Keratinocyte (primary cell): ENCODE measurements at regions not wholly inside any gene's neighbourhood (a gene's known extent, or its start where the extent isn't known, plus 50 kb on each side); places are given as distances from the start of the nearest gene placed in this dataset.

Source experiments
- DNase-seq: peaks from one replicate; pipeline ENCODE4 v3.0.0-alpha.2; 2011; ENCODE audit warnings: low read depth, missing footprints, low spot score
- FAIRE-seq: peaks from 2 replicates; lab custom pipeline; 2011; peaks lifted over from hg19 to GRCh38; lab: Jason Lieb, UNC
- H2AFZ ChIP-seq: 2 replicates; pipeline ENCODE4 v1.6.0; 2012; ENCODE audit warnings: low read length, control low read depth, inconsistent platforms; ENCODE audit not compliant: control insufficient read depth
- H3K27ac ChIP-seq: 2 replicates; pipeline ENCODE4 v1.5.1; 2011; ENCODE audit warnings: low read length; ENCODE audit not compliant: control insufficient read depth, insufficient read depth
- H3K27me3 ChIP-seq: 3 replicates; pipeline ENCODE4 v1.6.0; 2011; ENCODE audit warnings: low read length; ENCODE audit not compliant: control insufficient read depth, insufficient read depth; ENCODE audit errors: extremely low read depth
- H3K36me3 ChIP-seq, 2 experiments: 2 replicates in 1 of 2; 3 replicates in 1 of 2; pipeline ENCODE4 v1.5.1; 2011; ENCODE audit warnings: low read length in 2 of 2, mild to moderate bottlenecking in 1 of 2; ENCODE audit not compliant: control insufficient read depth in 2 of 2, insufficient read depth in 2 of 2; ENCODE audit errors: extremely low read depth in 1 of 2
- H3K4me1 ChIP-seq: 3 replicates; pipeline ENCODE4 v1.5.1; 2011; ENCODE audit warnings: low read length; ENCODE audit not compliant: control insufficient read depth, insufficient read depth; ENCODE audit errors: extremely low read depth
- H3K4me2 ChIP-seq: 3 replicates; pipeline ENCODE4 v1.6.0; 2011; ENCODE audit warnings: low read depth, low read length; ENCODE audit not compliant: control insufficient read depth, insufficient read depth; ENCODE audit errors: extremely low read depth
- H3K4me3 ChIP-seq, 3 experiments: fragments of 200-600 bp in 1 of 3; sonication (generic) in 1 of 3; 2 replicates in 2 of 3; 3 replicates in 1 of 3; pipeline ENCODE4 v1.5.1; 2011 to 2016; ENCODE audit warnings: low read length in 3 of 3, mild to moderate bottlenecking in 3 of 3, control low read depth in 2 of 3, inconsistent platforms in 1 of 3, low read depth in 1 of 3, mixed read lengths in 1 of 3, mixed run types in 1 of 3, moderate library complexity in 1 of 3; ENCODE audit not compliant: control insufficient read depth in 2 of 3, insufficient read depth in 2 of 3; ENCODE audit errors: extremely low read depth in 1 of 3
- H3K79me2 ChIP-seq: 2 replicates; pipeline ENCODE4 v1.6.0; 2012; ENCODE audit warnings: low read length; ENCODE audit not compliant: control insufficient read depth, insufficient read depth
- H3K9ac ChIP-seq: 3 replicates; pipeline ENCODE4 v1.6.0; 2011; ENCODE audit warnings: low read length; ENCODE audit not compliant: control insufficient read depth, insufficient read depth; ENCODE audit errors: extremely low read depth
- H3K9me1 ChIP-seq: 3 replicates; pipeline ENCODE4 v1.6.0; 2011; ENCODE audit warnings: low read length; ENCODE audit not compliant: control insufficient read depth, insufficient read depth; ENCODE audit errors: extremely low read depth
- H3K9me3 ChIP-seq: 2 replicates; pipeline ENCODE4 v1.5.1; 2012; ENCODE audit warnings: low read depth, low read length; ENCODE audit not compliant: control insufficient read depth
- H4K20me1 ChIP-seq: 3 replicates; pipeline ENCODE4 v1.6.0; 2011; ENCODE audit warnings: low read length; ENCODE audit not compliant: control insufficient read depth, insufficient read depth; ENCODE audit errors: extremely low read depth
- EZH2 ChIP-seq: IDR thresholded peaks from one replicate; pipeline ENCODE4 v1.6.1; 2012; ENCODE audit warnings: inconsistent platforms, mild to moderate bottlenecking, low read length, moderate library complexity
- dilution Hi-C: fragments of 300-500 bp; cut with MboI; formaldehyde crosslinking; loops from one replicate; pipeline ENCODE4 v1.7.0; 2020; ENCODE audit warnings: low sequenced_read_pairs; ENCODE audit not compliant: extremely low pct_ligation_motif_present
- TF ChIP-seq, protein P1 (sequence below), 3 experiments: IDR thresholded peaks in 1 of 3; conservative IDR thresholded peaks in 1 of 3; optimal IDR thresholded peaks in 1 of 3; 2 replicates in 2 of 3; 3 replicates in 1 of 3; pipeline versions ENCODE3 to v1.5.1; 2011; ENCODE audit warnings: low read length in 3 of 3, mild to moderate bottlenecking in 3 of 3, moderate library complexity in 2 of 3, control low read depth in 1 of 3, inconsistent platforms in 1 of 3; ENCODE audit not compliant: insufficient read depth in 2 of 3; ENCODE audit errors: extremely low read depth in 1 of 3

DNA sequence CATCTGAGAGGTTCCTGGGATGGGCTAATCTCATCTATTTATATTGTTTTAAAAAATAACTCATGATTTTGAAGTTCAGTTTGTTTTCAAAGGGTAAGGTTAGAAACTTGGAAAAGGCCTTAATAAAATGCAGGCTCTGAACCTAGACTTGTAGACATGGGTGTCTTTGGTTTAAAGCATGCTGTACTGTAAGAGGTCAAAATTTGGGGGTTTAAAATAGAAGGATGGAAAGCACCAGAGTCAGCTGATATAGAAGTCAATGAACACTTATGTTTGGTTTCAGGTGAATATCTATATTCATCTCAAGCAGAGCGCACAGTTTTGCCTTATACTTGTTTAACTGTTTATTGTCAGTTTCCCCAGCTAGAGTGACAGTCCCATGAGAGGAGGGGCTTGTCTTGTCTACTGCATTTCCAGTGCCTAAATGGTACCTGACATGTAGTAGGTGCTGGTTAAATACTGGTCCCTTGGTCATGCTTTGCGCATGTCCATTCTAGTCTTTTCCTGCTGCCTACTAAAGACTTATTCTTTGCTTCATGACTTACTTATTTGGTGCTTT is 112.3 kb upstream of the DTNBP1 start:
- no peaks in the 10 kb centered on the region for H3K9me1 ChIP-seq
- no peaks in the 10 kb centered on the region for H3K79me2 ChIP-seq
- H3K27ac ChIP-seq = no peak overlapping the region
- no peak overlapping the region for H3K4me3 ChIP-seq
- H4K20me1 ChIP-seq = no peaks in the 10 kb centered on the region
- dilution Hi-C loops = no loop called here
- TF ChIP-seq EZH2 = no peak
- TF ChIP-seq, protein P1, sequence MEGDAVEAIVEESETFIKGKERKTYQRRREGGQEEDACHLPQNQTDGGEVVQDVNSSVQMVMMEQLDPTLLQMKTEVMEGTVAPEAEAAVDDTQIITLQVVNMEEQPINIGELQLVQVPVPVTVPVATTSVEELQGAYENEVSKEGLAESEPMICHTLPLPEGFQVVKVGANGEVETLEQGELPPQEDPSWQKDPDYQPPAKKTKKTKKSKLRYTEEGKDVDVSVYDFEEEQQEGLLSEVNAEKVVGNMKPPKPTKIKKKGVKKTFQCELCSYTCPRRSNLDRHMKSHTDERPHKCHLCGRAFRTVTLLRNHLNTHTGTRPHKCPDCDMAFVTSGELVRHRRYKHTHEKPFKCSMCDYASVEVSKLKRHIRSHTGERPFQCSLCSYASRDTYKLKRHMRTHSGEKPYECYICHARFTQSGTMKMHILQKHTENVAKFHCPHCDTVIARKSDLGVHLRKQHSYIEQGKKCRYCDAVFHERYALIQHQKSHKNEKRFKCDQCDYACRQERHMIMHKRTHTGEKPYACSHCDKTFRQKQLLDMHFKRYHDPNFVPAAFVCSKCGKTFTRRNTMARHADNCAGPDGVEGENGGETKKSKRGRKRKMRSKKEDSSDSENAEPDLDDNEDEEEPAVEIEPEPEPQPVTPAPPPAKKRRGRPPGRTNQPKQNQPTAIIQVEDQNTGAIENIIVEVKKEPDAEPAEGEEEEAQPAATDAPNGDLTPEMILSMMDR (optimal IDR thresholded peaks at IDR 0.05 in 1 of 3, IDR thresholded peaks at IDR 0.05 in 1 of 3, conservative IDR thresholded peaks at IDR 0.05 in 1 of 3; ENCODE audit: extremely low read depth in 1 of 3, insufficient read depth in 2 of 3, low read length in 3 of 3) = no peak
- no peak for DNase-seq
- no peak overlapping the region for H3K9ac ChIP-seq
- no peaks in the 10 kb centered on the region for H3K4me1 ChIP-seq
- no peak overlapping the region for H3K4me2 ChIP-seq
- FAIRE-seq = no peak
- H2AFZ ChIP-seq = no peak overlapping the region
- H3K9me3 ChIP-seq = no peaks in the 10 kb centered on the region
- no peaks in the 10 kb centered on the region for H3K36me3 ChIP-seq
- H3K27me3 ChIP-seq = no peaks in the 10 kb centered on the region

DNA sequence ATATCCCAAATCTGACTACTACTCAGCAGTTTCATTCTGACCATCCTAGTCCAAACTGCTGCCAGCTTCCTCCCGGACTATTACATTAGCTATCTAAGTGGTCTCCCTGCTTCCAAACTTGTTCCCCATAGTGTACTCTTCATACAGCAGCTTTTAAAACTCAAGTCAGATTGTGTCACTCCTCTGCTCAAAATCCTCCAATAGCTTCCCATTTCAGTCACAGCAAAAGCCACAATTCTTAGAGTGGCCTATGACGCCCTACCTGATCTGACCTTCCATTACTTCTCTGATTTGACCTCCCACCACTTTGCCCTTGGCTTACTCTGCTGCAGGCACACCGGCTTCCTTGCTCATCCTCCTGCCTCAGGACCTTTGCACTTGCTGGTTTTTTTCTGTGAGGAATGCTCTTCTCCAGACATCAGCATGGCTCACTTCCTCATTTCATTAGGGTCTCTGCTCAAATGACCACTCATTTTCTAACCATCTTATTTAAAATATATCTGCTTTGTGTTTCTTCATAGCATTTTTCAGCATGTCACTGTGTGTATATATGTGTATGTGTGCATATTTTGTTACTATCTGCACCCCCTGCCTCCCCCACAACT is 111.1 kb upstream of the DTNBP1 start:
- dilution Hi-C loops = no loop called here
- H3K4me3 ChIP-seq = no peak overlapping the region
- no peaks in the 10 kb centered on the region for H3K9me1 ChIP-seq
- no peaks in the 10 kb centered on the region for H3K4me1 ChIP-seq
- DNase-seq (no peak), FAIRE-seq (no peak)
- H2AFZ ChIP-seq = no peak overlapping the region
- H3K79me2 ChIP-seq = no peaks in the 10 kb centered on the region
- no peaks in the 10 kb centered on the region for H3K36me3 ChIP-seq
- TF ChIP-seq EZH2 = no peak
- TF ChIP-seq, protein P1 (optimal IDR thresholded peaks at IDR 0.05 in 1 of 3, IDR thresholded peaks at IDR 0.05 in 1 of 3, conservative IDR thresholded peaks at IDR 0.05 in 1 of 3; ENCODE audit: extremely low read depth in 1 of 3, insufficient read depth in 2 of 3, low read length in 3 of 3) = no peak
- no peak overlapping the region for H3K9ac ChIP-seq
- no peaks in the 10 kb centered on the region for H4K20me1 ChIP-seq
- H3K27ac ChIP-seq = no peak overlapping the region
- H3K9me3 ChIP-seq = no peaks in the 10 kb centered on the region
- no peaks in the 10 kb centered on the region for H3K27me3 ChIP-seq
- no peak overlapping the region for H3K4me2 ChIP-seq
